OCI-LY7 (cell line): ENCODE measurements at regions not wholly inside any gene's neighbourhood (a gene's known extent, or its start where the extent isn't known, plus 50 kb on each side); places are given as distances from the start of the nearest gene placed in this dataset.

Experiments
- CTCF ChIP-seq: fragments of 200-600 bp; sonication (generic); conservative IDR thresholded peaks from 2 replicates; pipeline ENCODE4 v1.5.1; 2014; ENCODE audit warnings: mild to moderate bottlenecking, antibody characterized with exemption, low read length, moderate library complexity, mixed read lengths
- EZH2phosphoT487 ChIP-seq: fragments of 200-600 bp; sonication (generic); IDR thresholded peaks from 2 replicates; pipeline ENCODE4 v1.6.1; 2018; ENCODE audit warnings: low read depth, borderline replicate concordance, mild to moderate bottlenecking, mixed run types, antibody characterized with exemption, low read length, moderate library complexity, mixed read lengths

- TF ChIP-seq CTCF: no peak
- TF ChIP-seq EZH2phosphoT487: no peak
These were observed 255.2 kb downstream of the AUH start for GRCh38 chr9:91106415-91107081.
